Liver (tissue), 8 donors: ENCODE measurements at regions not wholly inside any gene's neighbourhood (a gene's known extent, or its start where the extent isn't known, plus 50 kb on each side); places are given as distances from the start of the nearest gene placed in this dataset.

ENCODE experiments used
- DNase-seq: peaks from one replicate; pipeline ENCODE4 v3.0.0-alpha.2; 2017; ENCODE audit warnings: low spot score
- H3K27ac ChIP-seq, 2 donors: one replicate each; pipeline ENCODE4 v1.7.0; 2013; ENCODE audit warnings: inconsistent platforms in 2 of 2, low read length in 2 of 2, control low read depth in 1 of 2, low read depth in 1 of 2, mild to moderate bottlenecking in 1 of 2
- H3K27me3 ChIP-seq, 4 donors: one replicate each; pipeline versions ENCODE4 v1.6.1 to v1.7.0; 2013; ENCODE audit warnings: low read length in 3 of 4, inconsistent platforms in 1 of 4, mild to moderate bottlenecking in 1 of 4, moderate library complexity in 1 of 4; ENCODE audit not compliant: control insufficient read depth in 4 of 4, insufficient read depth in 4 of 4
- H3K36me3 ChIP-seq, 4 donors: one replicate each; pipeline versions ENCODE4 v1.6.1 to v1.7.0; 2013; ENCODE audit warnings: low read length in 3 of 4, mild to moderate bottlenecking in 3 of 4, low read depth in 1 of 4, moderate library complexity in 1 of 4; ENCODE audit not compliant: control insufficient read depth in 4 of 4, insufficient read depth in 3 of 4
- H3K4me1 ChIP-seq, 4 donors: one replicate each; pipeline versions ENCODE4 v1.6.1 to v1.7.0; 2013; ENCODE audit warnings: low read length in 3 of 4, mild to moderate bottlenecking in 3 of 4, moderate library complexity in 1 of 4; ENCODE audit not compliant: control insufficient read depth in 4 of 4, insufficient read depth in 4 of 4
- H3K4me3 ChIP-seq, 3 donors: one replicate each; pipeline versions ENCODE4 v1.6.1 to v1.7.0; 2013; ENCODE audit warnings: low read length in 3 of 3, control low read depth in 1 of 3, low read depth in 1 of 3, mild to moderate bottlenecking in 1 of 3
- H3K9ac ChIP-seq, 2 donors: one replicate each; pipeline ENCODE4 v1.7.0; 2013; ENCODE audit warnings: low read length in 2 of 2, mild to moderate bottlenecking in 2 of 2, moderate library complexity in 2 of 2, control low read depth in 1 of 2, low read depth in 1 of 2
- H3K9me3 ChIP-seq, 4 donors: one replicate each; pipeline versions ENCODE4 v1.6.1 to v1.7.0; 2013; ENCODE audit warnings: low read length in 3 of 4; ENCODE audit not compliant: control insufficient read depth in 4 of 4
- CTCF ChIP-seq: fragments of 150-350 bp; IDR thresholded peaks from 2 replicates; pipeline ENCODE4 v1.5.1; 2017; ENCODE audit warnings: improper control_type of control experiment, low read depth, low read length; ENCODE audit not compliant: missing input control
- EGR1 ChIP-seq, 2 donors: IDR thresholded peaks; 2 replicates each; pipeline ENCODE4 v1.6.1; 2016 to 2018; ENCODE audit warnings: antibody characterized with exemption in 2 of 2, low read depth in 2 of 2
- FOXA1 ChIP-seq: IDR thresholded peaks from 2 replicates; pipeline ENCODE4 v1.6.1; 2016; ENCODE audit warnings: antibody characterized with exemption
- FOXA2 ChIP-seq: IDR thresholded peaks from 2 replicates; pipeline ENCODE4 v1.6.1; 2016; ENCODE audit warnings: antibody characterized with exemption
- GABPA ChIP-seq, 2 donors: IDR thresholded peaks in 1 of 2; conservative IDR thresholded peaks in 1 of 2; 2 replicates each; pipeline ENCODE4 v1.6.1; 2016; ENCODE audit warnings: antibody characterized with exemption in 2 of 2, mild to moderate bottlenecking in 1 of 2, moderate library complexity in 1 of 2
- HNF4A ChIP-seq, 2 donors: conservative IDR thresholded peaks; 2 replicates each; pipeline ENCODE4 v1.6.1; 2016; ENCODE audit warnings: antibody characterized with exemption in 2 of 2, mild to moderate bottlenecking in 2 of 2
- HNF4G ChIP-seq: IDR thresholded peaks from 2 replicates; pipeline ENCODE4 v1.6.1; 2016; ENCODE audit warnings: antibody characterized with exemption
- JUND ChIP-seq, 2 donors: IDR thresholded peaks; 2 replicates each; pipeline ENCODE4 v1.6.1; 2016; ENCODE audit warnings: antibody characterized with exemption in 2 of 2
- MAX ChIP-seq: IDR thresholded peaks from 2 replicates; pipeline ENCODE4 v1.6.1; 2016; ENCODE audit warnings: antibody characterized with exemption
- NR2F2 ChIP-seq: IDR thresholded peaks from 2 replicates; pipeline ENCODE4 v1.6.1; 2016; ENCODE audit warnings: antibody characterized with exemption
- RAD21 ChIP-seq, 2 donors: IDR thresholded peaks; 2 replicates each; pipeline ENCODE4 v1.6.1; 2016; ENCODE audit warnings: antibody characterized with exemption in 2 of 2, mild to moderate bottlenecking in 2 of 2
- REST ChIP-seq: IDR thresholded peaks from 2 replicates; pipeline ENCODE4 v1.6.1; 2016; ENCODE audit warnings: antibody characterized with exemption, mild to moderate bottlenecking
- RXRA ChIP-seq, 2 donors: IDR thresholded peaks; 2 replicates each; pipeline ENCODE4 v1.6.1; 2017 to 2018; ENCODE audit warnings: antibody characterized with exemption in 2 of 2, mild to moderate bottlenecking in 1 of 2
- SP1 ChIP-seq: IDR thresholded peaks from 2 replicates; pipeline ENCODE4 v1.6.1; 2018; ENCODE audit warnings: antibody characterized with exemption, mild to moderate bottlenecking
- TAF1 ChIP-seq: conservative IDR thresholded peaks from 2 replicates; pipeline ENCODE4 v1.6.1; 2016; ENCODE audit warnings: antibody characterized with exemption, mild to moderate bottlenecking
- YY1 ChIP-seq: IDR thresholded peaks from 2 replicates; pipeline ENCODE4 v1.6.1; 2016; ENCODE audit warnings: antibody characterized with exemption, mild to moderate bottlenecking
- WGBS: extraction: QIAGEN DNeasy Blood & Tissue Kit; methylation state at CpG from one replicate; pipeline ENCODE4 v1.1.7; 2013; 5-methylcytosine and 5-hydroxymethylcytosine counted together
- TF ChIP-seq, protein P1 (sequence below): IDR thresholded peaks from 2 replicates; pipeline ENCODE4 v1.6.1; 2016; ENCODE audit warnings: antibody characterized with exemption
- donor health status: healthy.
- donor health status: healthy.
- donor health status: healthy.
- donor health status: healthy.
- donor health status: healthy.

- Histone ChIP-seq H3K36me3 (no peaks in the 10 kb centered on the region), H3K4me1 (no peaks in the 10 kb centered on the region), H3K4me3 (no peak overlapping the region), H3K9ac (no peak overlapping the region), H3K9me3 (no peaks in the 10 kb centered on the region), H3K27ac (no peak overlapping the region), H3K27me3 (peaks cover 0 to 3% (median 0%) of the 10 kb centered on the region in 4 donors)
- no peak for TF ChIP-seq TAF1
- no peak for TF ChIP-seq RXRA (IDR thresholded peaks at IDR 0.05)
- TF ChIP-seq EGR1 (IDR thresholded peaks at IDR 0.05; ENCODE audit: low read depth in 2 of 2) = no peak
- no peak for TF ChIP-seq YY1
- no peak for TF ChIP-seq NR2F2
- TF ChIP-seq HNF4A (conservative IDR thresholded peaks at IDR 0.05) = no peak
- TF ChIP-seq, protein P1, sequence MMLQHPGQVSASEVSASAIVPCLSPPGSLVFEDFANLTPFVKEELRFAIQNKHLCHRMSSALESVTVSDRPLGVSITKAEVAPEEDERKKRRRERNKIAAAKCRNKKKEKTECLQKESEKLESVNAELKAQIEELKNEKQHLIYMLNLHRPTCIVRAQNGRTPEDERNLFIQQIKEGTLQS = no peak
- no peak for TF ChIP-seq MAX
- TF ChIP-seq JUND (IDR thresholded peaks at IDR 0.05) = no peak
- no peak for TF ChIP-seq GABPA (IDR thresholded peaks at IDR 0.05 in 1 of 2, conservative IDR thresholded peaks at IDR 0.05 in 1 of 2)
- no peak for TF ChIP-seq FOXA1
- TF ChIP-seq CTCF = no peak
- TF ChIP-seq RAD21 (IDR thresholded peaks at IDR 0.05) = no peak
- TF ChIP-seq SP1 = no peak
- TF ChIP-seq REST = no peak
- DNase-seq = no peak
- 55% methylated on average over 2 of the region's 2 CpGs for WGBS
Observed at GRCh38 chr21:27569831-27570230, 602.9 kb upstream of the ADAMTS5 start.

DNA sequence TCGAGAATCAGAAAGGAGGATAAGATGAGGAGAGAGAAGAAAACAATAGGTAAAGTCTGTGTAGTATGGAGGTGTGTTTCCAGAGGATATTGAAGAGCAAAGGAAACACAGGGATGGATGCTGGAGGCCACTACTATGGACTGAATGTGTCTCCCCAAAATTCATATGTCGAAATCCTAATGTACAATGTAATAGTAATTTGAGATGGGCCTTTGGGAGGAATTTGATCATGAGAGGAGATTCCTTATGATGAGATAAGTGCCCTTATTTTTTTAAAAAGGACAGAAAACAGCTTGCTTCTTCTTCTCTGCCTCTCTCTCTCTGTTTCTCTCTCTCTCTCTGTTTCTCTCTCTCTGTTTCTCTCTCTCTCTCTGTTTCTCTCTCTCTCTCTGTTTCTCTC lies 602.2 kb upstream of the ADAMTS5 start:
- Histone ChIP-seq H3K9ac (no peak overlapping the region), H3K4me1 (no peaks in the 10 kb centered on the region), H3K36me3 (no peaks in the 10 kb centered on the region), H3K27ac (no peak overlapping the region), H3K4me3 (no peak overlapping the region), H3K27me3 (peaks cover 0 to 3% (median 0%) of the 10 kb centered on the region in 4 donors), H3K9me3 (no peaks in the 10 kb centered on the region)
- 76% methylated on average over 2 of the region's 2 CpGs for WGBS
- DNase-seq = no peak
- no peak for TF ChIP-seq HNF4G
- no peak for TF ChIP-seq FOXA1
- no peak for TF ChIP-seq MAX
- TF ChIP-seq CTCF = no peak
- no peak for TF ChIP-seq SP1
- TF ChIP-seq RAD21 (IDR thresholded peaks at IDR 0.05) = no peak
- TF ChIP-seq GABPA (IDR thresholded peaks at IDR 0.05 in 1 of 2, conservative IDR thresholded peaks at IDR 0.05 in 1 of 2) = no peak
- TF ChIP-seq JUND (IDR thresholded peaks at IDR 0.05) = no peak
- no peak for TF ChIP-seq RXRA (IDR thresholded peaks at IDR 0.05)
- TF ChIP-seq, protein P1 = no peak
- TF ChIP-seq EGR1 (IDR thresholded peaks at IDR 0.05; ENCODE audit: low read depth in 2 of 2) = no peak
- no peak for TF ChIP-seq REST
- TF ChIP-seq NR2F2 = no peak
- no peak for TF ChIP-seq YY1
- TF ChIP-seq FOXA2 = no peak
- TF ChIP-seq HNF4A (conservative IDR thresholded peaks at IDR 0.05) = no peak
- no peak for TF ChIP-seq TAF1
